ENCODE measurements at regions not wholly inside any gene's neighbourhood (a gene's known extent, or its start where the extent isn't known, plus 50 kb on each side); places are given as distances from the start of the nearest gene placed in this dataset.

DNA sequence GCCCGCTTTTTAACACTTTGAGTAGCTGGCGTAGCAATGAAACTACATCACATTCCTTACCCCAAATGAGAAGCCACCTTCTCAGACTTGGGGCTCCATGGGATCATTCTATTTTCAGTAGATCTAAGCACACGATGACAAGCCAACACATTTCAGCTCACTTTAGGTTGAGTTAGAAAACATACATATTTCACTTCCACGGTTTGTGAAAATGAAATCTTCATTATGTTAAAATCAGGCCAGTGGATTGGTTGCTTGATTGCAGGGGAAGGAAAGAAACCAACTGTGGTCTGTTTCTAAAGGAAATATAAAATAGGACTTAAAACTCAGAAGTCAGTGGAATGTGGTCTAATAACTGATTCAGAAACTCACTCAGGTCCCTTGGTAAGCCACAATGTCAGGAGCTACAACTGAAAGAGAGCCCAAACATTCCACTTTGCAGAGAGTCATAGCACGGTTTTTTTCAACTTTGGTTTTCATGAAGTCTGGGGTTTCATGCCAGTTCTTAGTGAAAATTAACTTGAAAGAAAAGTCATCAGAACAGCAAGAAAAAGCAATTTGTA is 82.3 kb upstream of the TIAM1 start:
- TF ChIP-seq, protein P1, sequence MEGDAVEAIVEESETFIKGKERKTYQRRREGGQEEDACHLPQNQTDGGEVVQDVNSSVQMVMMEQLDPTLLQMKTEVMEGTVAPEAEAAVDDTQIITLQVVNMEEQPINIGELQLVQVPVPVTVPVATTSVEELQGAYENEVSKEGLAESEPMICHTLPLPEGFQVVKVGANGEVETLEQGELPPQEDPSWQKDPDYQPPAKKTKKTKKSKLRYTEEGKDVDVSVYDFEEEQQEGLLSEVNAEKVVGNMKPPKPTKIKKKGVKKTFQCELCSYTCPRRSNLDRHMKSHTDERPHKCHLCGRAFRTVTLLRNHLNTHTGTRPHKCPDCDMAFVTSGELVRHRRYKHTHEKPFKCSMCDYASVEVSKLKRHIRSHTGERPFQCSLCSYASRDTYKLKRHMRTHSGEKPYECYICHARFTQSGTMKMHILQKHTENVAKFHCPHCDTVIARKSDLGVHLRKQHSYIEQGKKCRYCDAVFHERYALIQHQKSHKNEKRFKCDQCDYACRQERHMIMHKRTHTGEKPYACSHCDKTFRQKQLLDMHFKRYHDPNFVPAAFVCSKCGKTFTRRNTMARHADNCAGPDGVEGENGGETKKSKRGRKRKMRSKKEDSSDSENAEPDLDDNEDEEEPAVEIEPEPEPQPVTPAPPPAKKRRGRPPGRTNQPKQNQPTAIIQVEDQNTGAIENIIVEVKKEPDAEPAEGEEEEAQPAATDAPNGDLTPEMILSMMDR (IDR thresholded peaks at IDR 0.05; ENCODE audit: extremely low read depth in 1 of 2, insufficient read depth in 1 of 2, low read depth in 1 of 2, low read length in 2 of 2): no peak
- TF ChIP-seq EZH2 (IDR thresholded peaks at IDR 0.05; ENCODE audit: borderline replicate concordance, low read depth, low read length, severe bottlenecking): no peak
